H9 (cell line): ENCODE measurements at regions not wholly inside any gene's neighbourhood (a gene's known extent, or its start where the extent isn't known, plus 50 kb on each side); places are given as distances from the start of the nearest gene placed in this dataset.

Source experiments
- DNase-seq: peaks from one replicate; pipeline ENCODE4 v3.0.0-alpha.2; 2017
- H2AFZ ChIP-seq: one replicate; pipeline ENCODE4 v1.6.1; 2013; ENCODE audit warnings: mild to moderate bottlenecking, low read length, control low read depth, moderate library complexity
- H2AK5ac ChIP-seq: 2 replicates; pipeline ENCODE4 v1.6.1; 2013; ENCODE audit warnings: low read length, control low read depth, mixed read lengths; ENCODE audit not compliant: insufficient read length
- H2BK120ac ChIP-seq: one replicate; pipeline ENCODE4 v1.6.1; 2013; ENCODE audit warnings: low read depth, mild to moderate bottlenecking, low read length, control low read depth, inconsistent platforms; ENCODE audit not compliant: poor library complexity, severe bottlenecking
- H2BK12ac ChIP-seq: 2 replicates; pipeline ENCODE4 v1.6.1; 2013; ENCODE audit warnings: low read length, control low read depth, mixed read lengths, low read depth; ENCODE audit not compliant: insufficient read length
- H2BK15ac ChIP-seq: 2 replicates; pipeline ENCODE4 v1.6.1; 2013; ENCODE audit warnings: low read depth, low read length, control low read depth
- H2BK20ac ChIP-seq: one replicate; pipeline ENCODE4 v1.6.1; 2013; ENCODE audit warnings: low read depth, mild to moderate bottlenecking, low read length, control low read depth, inconsistent platforms; ENCODE audit not compliant: poor library complexity, severe bottlenecking
- H2BK5ac ChIP-seq: 2 replicates; pipeline ENCODE4 v1.6.1; 2013; ENCODE audit warnings: low read length, control low read depth, mixed read lengths; ENCODE audit not compliant: insufficient read length
- H3K14ac ChIP-seq: 2 replicates; pipeline ENCODE4 v1.6.1; 2013; ENCODE audit warnings: low read length, control low read depth; ENCODE audit not compliant: insufficient read depth
- H3K18ac ChIP-seq: 2 replicates; pipeline ENCODE4 v1.6.1; 2013; ENCODE audit warnings: low read depth, mild to moderate bottlenecking, mixed read lengths, low read length, control low read depth; ENCODE audit not compliant: insufficient read length
- H3K23ac ChIP-seq: 2 replicates; pipeline ENCODE4 v1.6.1; 2013; ENCODE audit warnings: low read length, control low read depth, mixed read lengths, low read depth; ENCODE audit not compliant: insufficient read length
- H3K23me2 ChIP-seq: 2 replicates; pipeline ENCODE4 v1.6.1; 2013; ENCODE audit warnings: low read depth, mild to moderate bottlenecking, mixed read lengths, low read length, control low read depth; ENCODE audit not compliant: insufficient read length, poor library complexity, severe bottlenecking
- H3K27ac ChIP-seq: 2 replicates; pipeline ENCODE4 v1.5.1; 2013; ENCODE audit warnings: low read length, control low read depth, mixed read lengths, low read depth; ENCODE audit not compliant: insufficient read length
- H3K27me3 ChIP-seq: 2 replicates; pipeline ENCODE4 v1.6.1; 2013; ENCODE audit warnings: low read length, control low read depth, inconsistent platforms; ENCODE audit not compliant: insufficient read depth
- H3K4ac ChIP-seq: 2 replicates; pipeline ENCODE4 v1.6.1; 2013; ENCODE audit warnings: low read depth, mild to moderate bottlenecking, control low read depth, inconsistent platforms, low read length, moderate library complexity
- H3K4me1 ChIP-seq: 2 replicates; pipeline ENCODE4 v1.6.1; 2013; ENCODE audit warnings: low read length, control low read depth, inconsistent platforms; ENCODE audit not compliant: insufficient read depth
- H3K4me2 ChIP-seq: 2 replicates; pipeline ENCODE4 v1.6.1; 2013; ENCODE audit warnings: low read length, control low read depth, mixed read lengths; ENCODE audit not compliant: insufficient read length, insufficient read depth
- H3K56ac ChIP-seq: 2 replicates; pipeline ENCODE4 v1.6.1; 2013; ENCODE audit warnings: low read depth, mild to moderate bottlenecking, mixed read lengths, low read length, control low read depth; ENCODE audit not compliant: insufficient read length
- H3K79me1 ChIP-seq: 2 replicates; pipeline ENCODE4 v1.6.1; 2013; ENCODE audit warnings: low read depth, mild to moderate bottlenecking, moderate library complexity, low read length, control low read depth, inconsistent platforms; ENCODE audit not compliant: insufficient read depth, poor library complexity, severe bottlenecking
- H3K79me2 ChIP-seq: 2 replicates; pipeline ENCODE4 v1.6.1; 2013; ENCODE audit warnings: low read length, control low read depth, inconsistent platforms; ENCODE audit not compliant: insufficient read depth
- H3K9ac ChIP-seq: 2 replicates; pipeline ENCODE4 v1.6.1; 2013; ENCODE audit warnings: low read length, control low read depth, mixed read lengths; ENCODE audit not compliant: insufficient read length; ENCODE audit errors: extremely low read depth
- H3K9me3 ChIP-seq: one replicate; pipeline ENCODE4 v1.6.1; 2013; ENCODE audit warnings: low read depth, low read length, inconsistent platforms; ENCODE audit not compliant: control insufficient read depth
- H3T11ph ChIP-seq: one replicate; pipeline ENCODE4 v1.6.1; 2013; ENCODE audit warnings: mild to moderate bottlenecking, low read length, control low read depth, inconsistent platforms
- H4K20me1 ChIP-seq: one replicate; pipeline ENCODE4 v1.6.1; 2013; ENCODE audit not compliant: control insufficient read depth, insufficient read length, insufficient read depth
- H4K5ac ChIP-seq: 2 replicates; pipeline ENCODE4 v1.6.1; 2013; ENCODE audit warnings: low read depth, mild to moderate bottlenecking, mixed read lengths, low read length, control low read depth; ENCODE audit not compliant: insufficient read length
- H4K8ac ChIP-seq: replicated peaks from 2 replicates; pipeline ENCODE4 v1.6.1; 2013; ENCODE audit warnings: low read length, control low read depth, mixed read lengths, low read depth; ENCODE audit not compliant: insufficient read length
- H4K91ac ChIP-seq: 2 replicates; pipeline ENCODE4 v1.6.1; 2013; ENCODE audit warnings: low read depth, mild to moderate bottlenecking, moderate library complexity, mixed read lengths, low read length, control low read depth; ENCODE audit not compliant: insufficient read length
- H3K27ac Mint-ChIP-seq, 3 experiments: 2 replicates in 2 of 3; 3 replicates in 1 of 3; pipeline ENCODE4 v1.8.0; 2020 to 2021; ENCODE audit warnings: mixed read lengths in 3 of 3, mild to moderate bottlenecking in 1 of 3, moderate library complexity in 1 of 3
- H3K27me3 Mint-ChIP-seq: 2 replicates; pipeline ENCODE4 v1.8.0; 2021; ENCODE audit warnings: low read depth, mild to moderate bottlenecking, moderate library complexity, mixed read lengths
- H3K36me3 Mint-ChIP-seq, 3 experiments: 2 replicates in 2 of 3; 3 replicates in 1 of 3; pipeline ENCODE4 v1.8.0; 2020 to 2021; ENCODE audit warnings: low read depth in 3 of 3, mixed read lengths in 3 of 3; ENCODE audit not compliant: insufficient read depth in 1 of 3
- H3K4me1 Mint-ChIP-seq, 2 experiments: 2 replicates each; pipeline ENCODE4 v1.8.0; 2020; ENCODE audit warnings: mixed read lengths in 2 of 2
- H3K4me3 Mint-ChIP-seq, 2 experiments: 2 replicates in 1 of 2; 3 replicates in 1 of 2; pipeline ENCODE4 v1.8.0; 2020 to 2021; ENCODE audit warnings: mild to moderate bottlenecking in 2 of 2, mixed read lengths in 2 of 2, moderate library complexity in 1 of 2
- H3K9me3 Mint-ChIP-seq, 2 experiments: 2 replicates in 1 of 2; 3 replicates in 1 of 2; pipeline ENCODE4 v1.8.0; 2020; ENCODE audit warnings: mild to moderate bottlenecking in 2 of 2, mixed read lengths in 2 of 2, moderate library complexity in 1 of 2
- TF ChIP-seq, protein P1 (sequence below): fragments of 200-600 bp; sonication (generic); conservative IDR thresholded peaks from 3 replicates; pipeline ENCODE4 v1.8.0; 2021; ENCODE audit warnings: antibody characterized with exemption, mild to moderate bottlenecking

DNA sequence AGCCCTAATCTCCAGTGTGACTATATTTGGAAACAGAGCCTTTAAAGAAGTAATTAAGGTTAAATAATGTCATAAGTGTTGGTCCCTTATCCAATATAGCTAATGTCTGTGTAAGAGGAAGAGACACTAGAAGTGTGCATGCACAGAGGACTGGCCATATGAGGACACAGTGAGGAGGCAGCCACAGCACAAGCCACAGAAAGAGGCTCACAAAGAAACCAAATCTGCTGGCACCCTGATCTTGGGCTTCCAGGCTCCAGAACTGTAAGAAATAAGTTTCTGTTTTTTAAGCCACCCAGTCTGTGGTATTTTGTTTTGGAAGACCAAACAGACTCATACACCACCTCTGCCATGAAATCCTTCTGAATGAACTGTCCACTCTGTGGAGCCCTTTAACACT is 186.4 kb upstream of the SLC39A10 start:
- Mint-ChIP-seq H3K27me3 (0 out of 2 replicates have a peak, but pooled peaks cover 2% of the 10 kb centered on the region), H3K36me3 (no peaks in the 10 kb centered on the region; a peak in 1 of 7 replicates), H3K27ac (no peak overlapping the region), H3K9me3 (peaks cover 0 to 7% of the 10 kb centered on the region in 2 experiments; a peak in 1 of 5 replicates), H3K4me1 (no peaks in the 10 kb centered on the region), H3K4me3 (no peak overlapping the region)
- H3K27ac ChIP-seq: no peak overlapping the region
- H2BK120ac ChIP-seq: no peak overlapping the region
- no peak overlapping the region for H2BK5ac ChIP-seq
- H2BK20ac ChIP-seq: no peak overlapping the region
- no peak overlapping the region for H3K4me2 ChIP-seq
- no peaks in the 10 kb centered on the region for H3K23me2 ChIP-seq
- no peak overlapping the region for H3T11ph ChIP-seq
- no peaks in the 10 kb centered on the region for H4K20me1 ChIP-seq
- H3K4ac ChIP-seq: no peak overlapping the region
- no peak overlapping the region for H4K8ac ChIP-seq
- H3K18ac ChIP-seq: no peak overlapping the region
- H3K9ac ChIP-seq: no peak overlapping the region
- no peak overlapping the region for H2BK12ac ChIP-seq
- H2AFZ ChIP-seq: no peak overlapping the region
- H3K56ac ChIP-seq: no peak overlapping the region
- no peaks in the 10 kb centered on the region for H3K4me1 ChIP-seq
- H3K27me3 ChIP-seq: no peaks in the 10 kb centered on the region
- H4K91ac ChIP-seq: no peak overlapping the region
- H2BK15ac ChIP-seq: no peak overlapping the region
- no peak overlapping the region for H3K23ac ChIP-seq
- no peak overlapping the region for H2AK5ac ChIP-seq
- no peaks in the 10 kb centered on the region for H3K9me3 ChIP-seq
- H3K79me1 ChIP-seq: no peaks in the 10 kb centered on the region
- no peak overlapping the region for H4K5ac ChIP-seq
- H3K79me2 ChIP-seq: no peaks in the 10 kb centered on the region
- no peak for DNase-seq
- TF ChIP-seq, protein P1, sequence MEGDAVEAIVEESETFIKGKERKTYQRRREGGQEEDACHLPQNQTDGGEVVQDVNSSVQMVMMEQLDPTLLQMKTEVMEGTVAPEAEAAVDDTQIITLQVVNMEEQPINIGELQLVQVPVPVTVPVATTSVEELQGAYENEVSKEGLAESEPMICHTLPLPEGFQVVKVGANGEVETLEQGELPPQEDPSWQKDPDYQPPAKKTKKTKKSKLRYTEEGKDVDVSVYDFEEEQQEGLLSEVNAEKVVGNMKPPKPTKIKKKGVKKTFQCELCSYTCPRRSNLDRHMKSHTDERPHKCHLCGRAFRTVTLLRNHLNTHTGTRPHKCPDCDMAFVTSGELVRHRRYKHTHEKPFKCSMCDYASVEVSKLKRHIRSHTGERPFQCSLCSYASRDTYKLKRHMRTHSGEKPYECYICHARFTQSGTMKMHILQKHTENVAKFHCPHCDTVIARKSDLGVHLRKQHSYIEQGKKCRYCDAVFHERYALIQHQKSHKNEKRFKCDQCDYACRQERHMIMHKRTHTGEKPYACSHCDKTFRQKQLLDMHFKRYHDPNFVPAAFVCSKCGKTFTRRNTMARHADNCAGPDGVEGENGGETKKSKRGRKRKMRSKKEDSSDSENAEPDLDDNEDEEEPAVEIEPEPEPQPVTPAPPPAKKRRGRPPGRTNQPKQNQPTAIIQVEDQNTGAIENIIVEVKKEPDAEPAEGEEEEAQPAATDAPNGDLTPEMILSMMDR: no peak
- H3K14ac ChIP-seq: no peak overlapping the region
